ENCODE measurements at regions not wholly inside any gene's neighbourhood (a gene's known extent, or its start where the extent isn't known, plus 50 kb on each side); places are given as distances from the start of the nearest gene placed in this dataset.

- Histone ChIP-seq H3K9me3 (ENCODE audit: low read depth) (no peaks in the 10 kb centered on the region), H3K9ac (no peak overlapping the region), H3K4me2 (ENCODE audit: unreplicated experiment) (no peak overlapping the region), H4K20me1 (ENCODE audit: insufficient read depth) (no peaks in the 10 kb centered on the region), H3K27ac (no peak overlapping the region), H3K9me2 (ENCODE audit: insufficient read depth) (no peaks in the 10 kb centered on the region), H3K36me3 (ENCODE audit: low read depth) (no peaks in the 10 kb centered on the region), H3F3A (ENCODE audit: insufficient read depth) (no peaks in the 10 kb centered on the region), H2AFZ (no peak overlapping the region), H3K79me2 (ENCODE audit: insufficient read depth) (no peaks in the 10 kb centered on the region), H3K27me3 (replicated peaks; ENCODE audit: insufficient read depth) (no peaks in the 10 kb centered on the region), H3K4me3 (no peak overlapping the region), H3K4me1 (ENCODE audit: insufficient read depth) (no peaks in the 10 kb centered on the region)
- 48 to 52% methylated on average over 6 of the region's 6 CpGs for WGBS, 2 experiments (ENCODE audit: low coverage in 1 of 2, low lambda C conversion rate in 2 of 2, missing lambda C conversion rate in 2 of 2)
- TF ChIP-seq EZH2 (IDR thresholded peaks at IDR 0.05; ENCODE audit: insufficient read depth, poor library complexity, severe bottlenecking) = no peak
- no peak for TF ChIP-seq EZH2phosphoT487 (IDR thresholded peaks at IDR 0.05; ENCODE audit: insufficient read depth, low read depth)
- DNase-seq = no peak
- in situ Hi-C loops (cut with MboI) = no loop called here
Observed at GRCh38 chr1:47621483-47621882, 183.6 kb downstream of the FOXD2 start.

GRCh38 chr1:47621977-47622376 is 184.1 kb downstream of the FOXD2 start:
- Histone ChIP-seq H4K20me1 (ENCODE audit: insufficient read depth) (no peaks in the 10 kb centered on the region), H3K4me1 (ENCODE audit: insufficient read depth) (no peaks in the 10 kb centered on the region), H3K9me3 (ENCODE audit: low read depth) (no peaks in the 10 kb centered on the region), H3K9ac (no peak overlapping the region), H3K9me2 (ENCODE audit: insufficient read depth) (no peaks in the 10 kb centered on the region), H3K4me3 (no peak overlapping the region), H3K27me3 (replicated peaks; ENCODE audit: insufficient read depth) (no peaks in the 10 kb centered on the region), H3K36me3 (ENCODE audit: low read depth) (no peaks in the 10 kb centered on the region), H3K79me2 (ENCODE audit: insufficient read depth) (no peaks in the 10 kb centered on the region), H3K27ac (no peak overlapping the region), H3F3A (ENCODE audit: insufficient read depth) (no peaks in the 10 kb centered on the region), H3K4me2 (ENCODE audit: unreplicated experiment) (no peak overlapping the region), H2AFZ (no peak overlapping the region)
- in situ Hi-C loops (cut with MboI) = no loop called here
- 38 to 42% methylated on average over 3 of the region's 3 CpGs for WGBS, 2 experiments (ENCODE audit: low coverage in 1 of 2, low lambda C conversion rate in 2 of 2, missing lambda C conversion rate in 2 of 2)
- DNase-seq = no peak
- no peak for TF ChIP-seq EZH2 (IDR thresholded peaks at IDR 0.05; ENCODE audit: insufficient read depth, poor library complexity, severe bottlenecking)

- in situ Hi-C loops (cut with MboI) = no loop called here
- H3K4me2 ChIP-seq (ENCODE audit: unreplicated experiment) = no peak overlapping the region
- WGBS, 2 experiments (ENCODE audit: low coverage in 1 of 2, low lambda C conversion rate in 2 of 2, missing lambda C conversion rate in 2 of 2) = 50 to 56% methylated on average over 8 of the region's 8 CpGs
- H3K9me3 ChIP-seq (ENCODE audit: low read depth) = no peaks in the 10 kb centered on the region
- H4K20me1 ChIP-seq (ENCODE audit: insufficient read depth) = no peaks in the 10 kb centered on the region
- H3K27me3 ChIP-seq (replicated peaks; ENCODE audit: insufficient read depth) = no peaks in the 10 kb centered on the region
- H3K4me1 ChIP-seq (ENCODE audit: insufficient read depth) = no peaks in the 10 kb centered on the region
- no peak for TF ChIP-seq EZH2 (IDR thresholded peaks at IDR 0.05; ENCODE audit: insufficient read depth, poor library complexity, severe bottlenecking)
- TF ChIP-seq EZH2phosphoT487 (IDR thresholded peaks at IDR 0.05; ENCODE audit: insufficient read depth, low read depth) = no peak
- no peak for DNase-seq
- H3K36me3 ChIP-seq (ENCODE audit: low read depth) = no peaks in the 10 kb centered on the region
- H3K79me2 ChIP-seq (ENCODE audit: insufficient read depth) = no peaks in the 10 kb centered on the region
- no peak overlapping the region for H3K27ac ChIP-seq
- H3F3A ChIP-seq (ENCODE audit: insufficient read depth) = no peaks in the 10 kb centered on the region
- H3K9me2 ChIP-seq (ENCODE audit: insufficient read depth) = no peaks in the 10 kb centered on the region
- H3K9ac ChIP-seq = no peak overlapping the region
- H2AFZ ChIP-seq = no peak overlapping the region
- H3K4me3 ChIP-seq = no peak overlapping the region
Observed at GRCh38 chr1:47622776-47623556, 185.1 kb downstream of the FOXD2 start.

- no peak overlapping the region for H3K4me3 ChIP-seq
- no peak overlapping the region for H2AFZ ChIP-seq
- 39 to 43% methylated on average over 5 of the region's 5 CpGs for WGBS, 2 experiments (ENCODE audit: low coverage in 1 of 2, low lambda C conversion rate in 2 of 2, missing lambda C conversion rate in 2 of 2)
- no peaks in the 10 kb centered on the region for H3K36me3 ChIP-seq (ENCODE audit: low read depth)
- H3K9me3 ChIP-seq (ENCODE audit: low read depth) = no peaks in the 10 kb centered on the region
- no peak overlapping the region for H3K27ac ChIP-seq
- DNase-seq = no peak
- no peaks in the 10 kb centered on the region for H3K79me2 ChIP-seq (ENCODE audit: insufficient read depth)
- no peaks in the 10 kb centered on the region for H3K9me2 ChIP-seq (ENCODE audit: insufficient read depth)
- in situ Hi-C loops (cut with MboI) = no loop called here
- no peak for TF ChIP-seq EZH2phosphoT487 (IDR thresholded peaks at IDR 0.05; ENCODE audit: insufficient read depth, low read depth)
- no peak for TF ChIP-seq EZH2 (IDR thresholded peaks at IDR 0.05; ENCODE audit: insufficient read depth, poor library complexity, severe bottlenecking)
- no peak overlapping the region for H3K4me2 ChIP-seq (ENCODE audit: unreplicated experiment)
- H4K20me1 ChIP-seq (ENCODE audit: insufficient read depth) = no peaks in the 10 kb centered on the region
- no peaks in the 10 kb centered on the region for H3K4me1 ChIP-seq (ENCODE audit: insufficient read depth)
- H3K27me3 ChIP-seq (replicated peaks; ENCODE audit: insufficient read depth) = no peaks in the 10 kb centered on the region
- no peaks in the 10 kb centered on the region for H3F3A ChIP-seq (ENCODE audit: insufficient read depth)
- H3K9ac ChIP-seq = no peak overlapping the region
Observed at GRCh38 chr1:47623557-47623940, 185.7 kb downstream of the FOXD2 start.
